HepG2 (cell line): ENCODE measurements at regions not wholly inside any gene's neighbourhood (a gene's known extent, or its start where the extent isn't known, plus 50 kb on each side); places are given as distances from the start of the nearest gene placed in this dataset.

ENCODE experiments used
- ATAC-seq: fragments of 200-7000 bp; cut with Tn5 transposase; 3 replicates; pipeline ENCODE4 v1.9.1; 2020; ENCODE audit warnings: mild to moderate bottlenecking, moderate library complexity
- BruUV-seq: library from RNA; stranded (reverse); fragments of 400-500 nt; replicated peaks from 2 replicates; lab custom pipeline; 2021; lab: Mats Ljungman, UMichigan
- CTCF ChIA-PET: fragments of 300-600 bp; formaldehyde crosslinking; extraction: SDS; loops from one replicate; lab custom pipeline; 2021; ENCODE audit warnings: low total read pairs, inconsistent platforms, low intra/inter-chr PET ratio; lab: Yijun Ruan, JAX
- POLR2A ChIA-PET: fragments of 350-600 bp; sonication (Branson Sonifier 250); formaldehyde crosslinking; loops from one replicate; lab custom pipeline; 2020; ENCODE audit warnings: antibody characterized with exemption, inconsistent platforms; lab: Yijun Ruan, JAX
- DNase-seq: peaks from one replicate; pipeline ENCODE4 v3.0.0-alpha.2; 2015; ENCODE audit warnings: low spot score
- FAIRE-seq: peaks from 3 replicates; lab custom pipeline; 2011; peaks lifted over from hg19 to GRCh38; lab: Jason Lieb, UNC
- H2AFZ ChIP-seq: one replicate; pipeline ENCODE4 v1.6.1; 2011; ENCODE audit warnings: low read length, inconsistent platforms
- H3K27ac ChIP-seq: fragments of 300-600 bp; 3 replicates; pipeline ENCODE4 v1.8.0; 2011; ENCODE audit warnings: mixed run types, mild to moderate bottlenecking, mixed read lengths, low read length, inconsistent platforms; ENCODE audit not compliant: insufficient read depth; ENCODE audit errors: extremely low read length
- H3K27me3 ChIP-seq, 2 experiments: fragments of 200-600 bp in 1 of 2; 2 replicates in 1 of 2; 3 replicates in 1 of 2; pipeline versions ENCODE4 v1.6.0 to v1.8.0; 2011; ENCODE audit warnings: low read length in 2 of 2, mild to moderate bottlenecking in 2 of 2, moderate library complexity in 2 of 2, inconsistent platforms in 1 of 2; ENCODE audit not compliant: insufficient read depth in 2 of 2, control insufficient read depth in 1 of 2
- H3K36me3 ChIP-seq, 2 experiments: fragments of 200-600 bp in 1 of 2; replicated peaks in 1 of 2; 2 replicates in 1 of 2; 3 replicates in 1 of 2; pipeline versions ENCODE4 v1.5.1 to v1.8.0; 2011; ENCODE audit warnings: low read length in 2 of 2, inconsistent platforms in 1 of 2; ENCODE audit not compliant: insufficient read depth in 2 of 2, control insufficient read depth in 1 of 2
- H3K4me1 ChIP-seq: 2 replicates; pipeline ENCODE4 v1.5.1; 2012; ENCODE audit warnings: low read length, inconsistent platforms; ENCODE audit not compliant: insufficient read depth
- H3K4me2 ChIP-seq: 2 replicates; pipeline ENCODE4 v1.6.0; 2011; ENCODE audit warnings: low read depth, low read length, inconsistent platforms
- H3K4me3 ChIP-seq, 3 experiments: fragments of 200-600 bp in 1 of 3; sonication (generic), shearing (Covaris generic) in 1 of 3; replicated peaks in 1 of 3; 2 replicates each; pipeline ENCODE4 v1.5.1; 2011 to 2016; ENCODE audit warnings: low read length in 3 of 3, inconsistent platforms in 2 of 3, low read depth in 2 of 3, mild to moderate bottlenecking in 2 of 3, control low read depth in 1 of 3, mixed read lengths in 1 of 3; ENCODE audit not compliant: insufficient read depth in 1 of 3
- H3K79me2 ChIP-seq: one replicate; pipeline ENCODE4 v1.6.1; 2011; ENCODE audit warnings: low read length, inconsistent platforms; ENCODE audit not compliant: insufficient read depth
- H3K9ac ChIP-seq: 2 replicates; pipeline ENCODE4 v1.6.0; 2011; ENCODE audit warnings: mild to moderate bottlenecking, low read depth, low read length, inconsistent platforms; ENCODE audit not compliant: insufficient read depth
- H3K9me3 ChIP-seq: 2 replicates; pipeline ENCODE4 v1.5.1; 2012; ENCODE audit warnings: mild to moderate bottlenecking, low read length
- H4K20me1 ChIP-seq: 2 replicates; pipeline ENCODE4 v1.6.0; 2011; ENCODE audit warnings: inconsistent platforms, mild to moderate bottlenecking, low read length, moderate library complexity; ENCODE audit not compliant: insufficient read depth
- ATAD3A ChIP-seq: sonication (generic); formaldehyde crosslinking; IDR thresholded peaks from 2 replicates; pipeline ENCODE4 v1.4.0; 2020; ENCODE audit warnings: missing genetic modification reagents
- EHMT2 ChIP-seq: fragments of 200-600 bp; sonication (generic); IDR thresholded peaks from 2 replicates; pipeline ENCODE4 v1.7.0; 2017; ENCODE audit warnings: antibody characterized with exemption, low read depth, low read length, borderline replicate concordance
- ETS1 ChIP-seq: sonication (generic); formaldehyde crosslinking; IDR thresholded peaks from 2 replicates; pipeline ENCODE4 v1.4.0; 2020; ENCODE audit warnings: missing genetic modification reagents
- ETV5 ChIP-seq: IDR thresholded peaks from 2 replicates; pipeline ENCODE4 v1.6.1; 2018; ENCODE audit warnings: missing biosample characterization, missing genetic modification reagents, inconsistent platforms, borderline replicate concordance
- GPBP1L1 ChIP-seq: sonication (generic); formaldehyde crosslinking; IDR thresholded peaks from 2 replicates; pipeline ENCODE4 v1.5.0; 2020; ENCODE audit warnings: mild to moderate bottlenecking, missing genetic modification reagents
- HNRNPLL ChIP-seq: fragments of 200-400 bp; formaldehyde crosslinking; IDR thresholded peaks from 2 replicates; pipeline ENCODE4 v1.6.1; 2017; ENCODE audit warnings: mild to moderate bottlenecking, low read depth, low read length; ENCODE audit not compliant: poor library complexity, severe bottlenecking
- MXD3 ChIP-seq: IDR thresholded peaks from 2 replicates; pipeline ENCODE4 v1.6.1; 2016; ENCODE audit warnings: mild to moderate bottlenecking, missing biosample characterization, missing genetic modification reagents
- NFKBIZ ChIP-seq: IDR thresholded peaks from 2 replicates; pipeline ENCODE4 v1.6.1; 2018; ENCODE audit warnings: missing genetic modification reagents, missing compliant biosample characterization
- POLR2A ChIP-seq, 2 experiments: IDR thresholded peaks; 2 replicates each; pipeline ENCODE4 v1.6.1; 2011; ENCODE audit warnings: low read depth in 2 of 2, low read length in 2 of 2, mild to moderate bottlenecking in 1 of 2, moderate library complexity in 1 of 2; ENCODE audit not compliant: insufficient read depth in 1 of 2
- PRDM4 ChIP-seq: sonication (generic); formaldehyde crosslinking; IDR thresholded peaks from 2 replicates; pipeline ENCODE4 v1.9.0; 2021; ENCODE audit warnings: missing genetic modification reagents, borderline replicate concordance
- SOX5 ChIP-seq: IDR thresholded peaks from 2 replicates; pipeline ENCODE4 v1.6.1; 2016; ENCODE audit warnings: borderline replicate concordance
- TEF ChIP-seq: sonication (generic); formaldehyde crosslinking; IDR thresholded peaks from 2 replicates; pipeline ENCODE4 v1.5.0; 2020; ENCODE audit warnings: missing genetic modification reagents
- ZMYM2 ChIP-seq: sonication (generic); formaldehyde crosslinking; IDR thresholded peaks from 2 replicates; pipeline ENCODE4 v1.8.0; 2022; ENCODE audit warnings: mild to moderate bottlenecking, missing genetic modification reagents
- ZNF280B ChIP-seq: sonication (generic); formaldehyde crosslinking; IDR thresholded peaks from 2 replicates; pipeline ENCODE4 v1.5.0; 2020; ENCODE audit warnings: missing genetic modification reagents, mild to moderate bottlenecking, borderline replicate concordance
- ZNF800 ChIP-seq: sonication (generic); formaldehyde crosslinking; IDR thresholded peaks from 2 replicates; pipeline ENCODE4 v1.4.0; 2020; ENCODE audit warnings: missing genetic modification reagents
- WGBS: methylation state at CpG from one replicate; pipeline ENCODE4 v1.1.6; 2017; ENCODE audit warnings: low lambda C conversion rate; 5-methylcytosine and 5-hydroxymethylcytosine counted together
- in situ Hi-C: cut with HindIII; loops from 2 replicates; pipeline ENCODE4 v1.10.0; 2017; ENCODE audit warnings: low pct_unique_long_range_greater_than_20kb; ENCODE audit not compliant: extremely low pct_ligation_motif_present
- intact Hi-C: fragments of 100-400 bp; cut with micrococcal nuclease; formaldehyde crosslinking; loops from one replicate; pipeline ENCODE4 v1.10.0; 2022; ENCODE audit not compliant: unreplicated experiment

- no peak overlapping the region for H3K9ac ChIP-seq
- peaks cover 14% of the 10 kb centered on the region for H3K4me1 ChIP-seq
- H3K36me3 ChIP-seq, result no peaks in the 10 kb centered on the region
- 41% methylated on average over 1 of the region's 1 CpG for WGBS
- FAIRE-seq (no peak), ATAC-seq (no peak), DNase-seq (no peak)
- H4K20me1 ChIP-seq, result no peaks in the 10 kb centered on the region
- no peak overlapping the region for H2AFZ ChIP-seq
- CTCF ChIA-PET, result no interaction called here
- POLR2A ChIA-PET, result no interaction called here
- H3K79me2 ChIP-seq, result no peaks in the 10 kb centered on the region
- 0 out of 5 replicates have a peak, but pooled peaks cover 2 to 4% of the 10 kb centered on the region in 2 experiments for H3K27me3 ChIP-seq
- no peak overlapping the region for H3K4me3 ChIP-seq
- H3K4me2 ChIP-seq, result no peak overlapping the region
- intact Hi-C loops (no loop called here), in situ Hi-C loops (no loop called here)
- no TSS peak for BruUV-seq
- no peaks in the 10 kb centered on the region for H3K9me3 ChIP-seq
- H3K27ac ChIP-seq, result no peak overlapping the region
- TF ChIP-seq ZMYM2 (CRISPR knock-in tag) (no peak), SOX5 (CRISPR knock-in tag) (no peak), ETV5 (no peak), ETS1 (no peak), ZNF800 (CRISPR knock-in tag) (no peak), POLR2A (IDR thresholded peaks at IDR 0.05; ENCODE audit: insufficient read depth in 1 of 2, low read depth in 2 of 2, low read length in 2 of 2) (no peak), EHMT2 (no peak), TEF (CRISPR knock-in tag) (no peak), ZNF280B (no peak), ATAD3A (CRISPR knock-in tag) (no peak), MXD3 (CRISPR knock-in tag) (no peak), HNRNPLL (no peak), NFKBIZ (CRISPR knock-in tag) (no peak), PRDM4 (no peak), GPBP1L1 (CRISPR knock-in tag) (no peak)
Measured at GRCh38 chr9:89988458-89988857, 383.6 kb downstream of the GADD45G start.
